Vagina (tissue), 2 donors: ENCODE measurements at regions not wholly inside any gene's neighbourhood (a gene's known extent, or its start where the extent isn't known, plus 50 kb on each side); places are given as distances from the start of the nearest gene placed in this dataset.

Source experiments
- DNase-seq, 2 donors: peaks; one replicate each; pipeline ENCODE4 v3.0.0-alpha.2; 2017; ENCODE audit errors: extremely low spot score in 2 of 2
- H3K27ac ChIP-seq: fragments of 200-600 bp; sonication (generic); one replicate; pipeline ENCODE4 v1.5.1; 2019
- H3K27me3 ChIP-seq: fragments of 200-600 bp; sonication (generic); one replicate; pipeline ENCODE4 v1.5.1; 2019
- H3K36me3 ChIP-seq, 2 donors: fragments of 200-600 bp; sonication (generic); one replicate each; pipeline ENCODE4 v1.5.1; 2017 to 2019
- H3K4me1 ChIP-seq: fragments of 200-600 bp; sonication (generic); one replicate; pipeline ENCODE4 v1.5.1; 2019
- H3K4me3 ChIP-seq, 2 donors: fragments of 200-600 bp; sonication (generic); 1 replicate in 1 of 2; 2 replicates in 1 of 2; pipeline ENCODE4 v1.5.1; 2016 to 2019
- H3K9me3 ChIP-seq: fragments of 200-600 bp; sonication (generic); one replicate; pipeline ENCODE4 v1.5.1; 2019
- POLR2A ChIP-seq, 2 donors: fragments of 450-650 bp; IDR thresholded peaks; one replicate each; pipeline ENCODE4 v1.6.1; 2017; ENCODE audit warnings: antibody characterized with exemption in 2 of 2, mild to moderate bottlenecking in 2 of 2, moderate library complexity in 2 of 2
- POLR2AphosphoS5 ChIP-seq, 2 donors: sonication (generic); formaldehyde crosslinking; IDR thresholded peaks; one replicate each; pipeline ENCODE4 v1.9.0; 2017; ENCODE audit warnings: antibody characterized with exemption in 2 of 2, mild to moderate bottlenecking in 2 of 2, low read depth in 1 of 2; ENCODE audit not compliant: insufficient read depth in 1 of 2
- intact Hi-C: fragments of 100-400 bp; cut with DNase I; formaldehyde crosslinking; loops from one replicate; pipeline ENCODE4 v1.15.1; 2023
- TF ChIP-seq, protein P1 (sequence below), 3 experiments: fragments of 450-650 bp in 2 of 3; fragments of 200-600 bp in 1 of 3; sonication (generic) in 1 of 3; IDR thresholded peaks; one replicate each; pipeline ENCODE4 v1.5.1; 2017 to 2019; ENCODE audit warnings: antibody characterized with exemption in 3 of 3, mild to moderate bottlenecking in 2 of 3, moderate library complexity in 2 of 3

DNA sequence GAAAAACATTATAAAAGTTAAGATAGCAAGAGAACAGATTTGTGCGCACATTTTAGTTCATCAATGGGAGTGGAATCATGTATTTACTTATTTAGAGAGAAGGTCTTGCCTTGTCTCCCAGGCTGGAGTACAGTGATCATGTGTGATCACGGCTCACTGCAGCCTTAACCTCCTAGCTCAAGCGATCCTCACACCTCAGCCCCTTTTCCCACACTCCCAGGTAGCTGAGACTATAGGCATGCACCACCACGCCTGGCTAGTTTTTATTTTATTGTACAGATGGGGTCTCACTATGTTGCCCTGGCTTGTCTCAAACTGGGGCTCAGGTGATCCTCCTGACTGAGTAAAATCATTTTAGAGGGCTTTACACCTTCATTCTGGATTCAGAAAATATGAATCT is 72.3 kb upstream of the ADGRF1 start:
- intact Hi-C loops: no loop called here
- no peak for TF ChIP-seq POLR2A (IDR thresholded peaks at IDR 0.05)
- no peak for TF ChIP-seq POLR2AphosphoS5 (IDR thresholded peaks at IDR 0.05; ENCODE audit: insufficient read depth in 1 of 2, low read depth in 1 of 2)
- H3K9me3 ChIP-seq: no peaks in the 10 kb centered on the region
- H3K4me1 ChIP-seq: no peaks in the 10 kb centered on the region
- no peak overlapping the region for H3K27ac ChIP-seq
- no peak overlapping the region for H3K4me3 ChIP-seq
- no peak for DNase-seq
- H3K27me3 ChIP-seq: no peaks in the 10 kb centered on the region
- no peaks in the 10 kb centered on the region for H3K36me3 ChIP-seq

DNA sequence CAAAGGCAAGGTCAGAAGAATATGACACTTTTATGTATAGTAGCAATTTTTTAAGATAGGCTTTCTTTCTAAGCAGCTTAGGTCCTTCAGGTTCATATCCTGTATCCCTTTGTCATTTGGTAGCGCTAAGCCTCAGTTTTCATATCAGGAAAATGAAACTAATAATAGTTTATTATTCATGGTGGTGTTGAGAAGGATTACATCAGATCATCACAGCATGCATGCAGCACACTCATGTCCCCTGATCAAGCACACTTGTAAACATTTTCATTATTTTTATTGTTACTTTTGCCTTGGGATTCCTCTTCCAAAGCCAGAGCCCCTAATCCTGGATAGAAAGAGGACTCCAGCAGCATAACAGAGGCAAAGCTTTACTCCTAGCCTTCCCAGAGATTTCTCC is 70.2 kb upstream of the ADGRF1 start:
- H3K27ac ChIP-seq: no peak overlapping the region
- intact Hi-C loops: no loop called here
- no peaks in the 10 kb centered on the region for H3K9me3 ChIP-seq
- no peaks in the 10 kb centered on the region for H3K4me1 ChIP-seq
- no peak for DNase-seq
- TF ChIP-seq POLR2AphosphoS5 (IDR thresholded peaks at IDR 0.05; ENCODE audit: insufficient read depth in 1 of 2, low read depth in 1 of 2): no peak
- TF ChIP-seq POLR2A (IDR thresholded peaks at IDR 0.05): no peak
- TF ChIP-seq, protein P1, sequence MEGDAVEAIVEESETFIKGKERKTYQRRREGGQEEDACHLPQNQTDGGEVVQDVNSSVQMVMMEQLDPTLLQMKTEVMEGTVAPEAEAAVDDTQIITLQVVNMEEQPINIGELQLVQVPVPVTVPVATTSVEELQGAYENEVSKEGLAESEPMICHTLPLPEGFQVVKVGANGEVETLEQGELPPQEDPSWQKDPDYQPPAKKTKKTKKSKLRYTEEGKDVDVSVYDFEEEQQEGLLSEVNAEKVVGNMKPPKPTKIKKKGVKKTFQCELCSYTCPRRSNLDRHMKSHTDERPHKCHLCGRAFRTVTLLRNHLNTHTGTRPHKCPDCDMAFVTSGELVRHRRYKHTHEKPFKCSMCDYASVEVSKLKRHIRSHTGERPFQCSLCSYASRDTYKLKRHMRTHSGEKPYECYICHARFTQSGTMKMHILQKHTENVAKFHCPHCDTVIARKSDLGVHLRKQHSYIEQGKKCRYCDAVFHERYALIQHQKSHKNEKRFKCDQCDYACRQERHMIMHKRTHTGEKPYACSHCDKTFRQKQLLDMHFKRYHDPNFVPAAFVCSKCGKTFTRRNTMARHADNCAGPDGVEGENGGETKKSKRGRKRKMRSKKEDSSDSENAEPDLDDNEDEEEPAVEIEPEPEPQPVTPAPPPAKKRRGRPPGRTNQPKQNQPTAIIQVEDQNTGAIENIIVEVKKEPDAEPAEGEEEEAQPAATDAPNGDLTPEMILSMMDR (IDR thresholded peaks at IDR 0.05): no peak
- no peaks in the 10 kb centered on the region for H3K36me3 ChIP-seq
- H3K4me3 ChIP-seq: no peak overlapping the region
- H3K27me3 ChIP-seq: no peaks in the 10 kb centered on the region

DNA sequence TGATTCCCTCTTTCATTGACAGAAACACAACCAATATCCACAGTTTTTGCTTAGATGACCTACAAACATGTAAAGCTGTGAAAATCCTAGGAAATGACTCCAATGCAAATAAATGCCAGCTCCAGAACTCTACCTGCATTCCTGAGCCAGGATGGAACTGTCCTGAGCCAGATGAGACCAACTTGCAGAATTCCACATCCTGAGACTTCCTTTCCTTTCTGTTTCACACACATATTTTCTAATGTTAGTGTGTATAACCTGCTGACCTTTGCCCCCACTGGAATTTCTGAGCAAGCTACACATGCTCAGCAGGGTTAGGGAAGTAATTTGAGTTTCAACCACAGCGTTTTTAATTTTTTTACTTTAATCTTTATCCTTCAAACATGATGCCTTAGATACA is 69.6 kb upstream of the ADGRF1 start:
- Histone ChIP-seq H3K4me1 (no peaks in the 10 kb centered on the region), H3K36me3 (no peaks in the 10 kb centered on the region), H3K27me3 (no peaks in the 10 kb centered on the region), H3K9me3 (no peaks in the 10 kb centered on the region), H3K4me3 (no peak overlapping the region), H3K27ac (no peak overlapping the region)
- intact Hi-C loops: no loop called here
- no peak for TF ChIP-seq POLR2A (IDR thresholded peaks at IDR 0.05)
- TF ChIP-seq POLR2AphosphoS5 (IDR thresholded peaks at IDR 0.05; ENCODE audit: insufficient read depth in 1 of 2, low read depth in 1 of 2): no peak
- TF ChIP-seq, protein P1 (IDR thresholded peaks at IDR 0.05): no peak
- DNase-seq: no peak

DNA sequence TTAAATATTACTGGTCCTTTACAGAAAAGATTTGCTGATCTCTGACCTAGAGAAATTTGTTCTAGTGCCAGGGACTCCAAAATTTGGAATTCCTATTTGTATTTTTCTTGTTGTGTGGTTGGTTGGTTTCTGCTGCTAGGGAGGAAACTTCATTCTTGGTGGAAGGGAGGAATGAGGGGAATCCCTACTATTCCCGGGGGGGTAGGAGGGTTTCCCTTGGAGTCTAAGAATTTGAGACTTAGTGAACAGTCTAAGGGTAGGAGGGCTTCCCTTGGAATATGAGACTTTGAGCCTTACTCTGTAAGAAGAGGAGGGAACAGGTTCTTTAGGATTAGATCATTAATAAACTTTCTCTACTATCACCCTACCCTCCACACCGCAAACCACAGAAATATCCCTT is 67.1 kb upstream of the ADGRF1 start:
- no peak overlapping the region for H3K27ac ChIP-seq
- intact Hi-C loops: no loop called here
- no peak for DNase-seq
- H3K4me3 ChIP-seq: no peak overlapping the region
- no peaks in the 10 kb centered on the region for H3K4me1 ChIP-seq
- H3K9me3 ChIP-seq: no peaks in the 10 kb centered on the region
- TF ChIP-seq POLR2A (IDR thresholded peaks at IDR 0.05) (no peak), POLR2AphosphoS5 (IDR thresholded peaks at IDR 0.05; ENCODE audit: insufficient read depth in 1 of 2, low read depth in 1 of 2) (no peak)
- TF ChIP-seq, protein P1 (IDR thresholded peaks at IDR 0.05): no peak
- H3K36me3 ChIP-seq: no peaks in the 10 kb centered on the region
- no peaks in the 10 kb centered on the region for H3K27me3 ChIP-seq

DNA sequence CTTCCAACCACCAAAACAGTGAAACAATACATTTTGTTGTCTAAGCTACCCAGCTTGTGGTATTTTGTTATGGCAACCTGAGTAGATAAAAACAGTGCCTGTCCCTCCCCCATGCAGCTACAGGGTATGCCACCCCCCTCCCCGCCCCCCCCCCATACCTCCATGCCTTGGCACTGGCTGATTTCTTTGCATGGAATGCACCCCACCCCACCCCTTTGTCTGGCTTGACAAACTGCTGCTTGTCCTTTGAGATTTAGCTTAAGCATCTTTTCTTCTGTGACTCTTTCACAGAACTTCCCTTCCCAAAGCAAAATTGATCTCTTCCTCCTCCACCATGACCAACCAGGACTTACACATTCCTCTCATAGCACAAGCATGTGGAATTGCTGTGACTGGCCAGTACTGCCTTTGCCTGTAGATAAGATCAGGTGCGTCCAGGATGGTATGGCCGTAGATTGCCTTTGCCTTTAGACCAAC is 64.6 kb upstream of the ADGRF1 start:
- H3K27ac ChIP-seq: no peak overlapping the region

More for the DNA sequence above, 64.6 kb upstream of the ADGRF1 start:
- H3K27me3 ChIP-seq: no peaks in the 10 kb centered on the region
- no peaks in the 10 kb centered on the region for H3K4me1 ChIP-seq
- H3K4me3 ChIP-seq: no peak overlapping the region
- TF ChIP-seq, protein P1 (IDR thresholded peaks at IDR 0.05): no peak
- TF ChIP-seq POLR2A (IDR thresholded peaks at IDR 0.05): no peak
- intact Hi-C loops: no loop called here
- no peak for DNase-seq
- H3K36me3 ChIP-seq: no peaks in the 10 kb centered on the region
- H3K9me3 ChIP-seq: no peaks in the 10 kb centered on the region
